Stomach (tissue), 8 donors: ENCODE measurements at regions not wholly inside any gene's neighbourhood (a gene's known extent, or its start where the extent isn't known, plus 50 kb on each side); places are given as distances from the start of the nearest gene placed in this dataset.

Experiments
- DNase-seq, 2 donors: peaks; one replicate each; pipeline versions ENCODE4 v3.0.0 to v3.0.0-alpha.2; 2013 to 2019
- H3K27ac ChIP-seq, 5 donors: fragments of 200-600 bp in 4 of 5; sonication (generic) in 4 of 5; one replicate each; pipeline ENCODE4 v1.5.1; 2013 to 2019; ENCODE audit warnings: mild to moderate bottlenecking in 1 of 5, moderate library complexity in 1 of 5
- H3K27me3 ChIP-seq, 3 donors: fragments of 200-600 bp; sonication (generic); one replicate each; pipeline ENCODE4 v1.5.1; 2017 to 2019; ENCODE audit warnings: mixed run types in 1 of 3
- H3K36me3 ChIP-seq, 4 donors: fragments of 200-600 bp; sonication (generic); 1 replicate in 3 of 4; 2 replicates in 1 of 4; pipeline ENCODE4 v1.5.1; 2016 to 2019
- H3K4me1 ChIP-seq, 4 donors: fragments of 200-600 bp; sonication (generic); one replicate each; pipeline ENCODE4 v1.5.1; 2016 to 2019
- H3K4me3 ChIP-seq, 4 donors: fragments of 200-600 bp; sonication (generic) in 3 of 4; one replicate each; pipeline ENCODE4 v1.5.1; 2016 to 2019; ENCODE audit warnings: mild to moderate bottlenecking in 1 of 4
- H3K9me3 ChIP-seq, 4 donors: fragments of 200-600 bp; sonication (generic); one replicate each; pipeline ENCODE4 v1.5.1; 2016 to 2019
- CTCF ChIP-seq, 7 experiments: fragments of 450-650 bp in 4 of 7; fragments of 200-600 bp in 3 of 7; sonication (generic) in 3 of 7; IDR thresholded peaks; one replicate each; pipeline ENCODE4 v1.5.1; 2016 to 2019; ENCODE audit warnings: antibody characterized with exemption in 7 of 7, control low read depth in 2 of 7, mild to moderate bottlenecking in 1 of 7
- EP300 ChIP-seq: sonication (generic); formaldehyde crosslinking; IDR thresholded peaks from one replicate; pipeline ENCODE4 v1.6.1; 2017; ENCODE audit warnings: antibody characterized with exemption
- POLR2A ChIP-seq, 4 donors: fragments of 450-650 bp; IDR thresholded peaks; one replicate each; pipeline ENCODE4 v1.6.1; 2016; ENCODE audit warnings: antibody characterized with exemption in 4 of 4, control low read depth in 2 of 4, mild to moderate bottlenecking in 1 of 4, moderate library complexity in 1 of 4
- POLR2AphosphoS5 ChIP-seq, 3 donors: sonication (generic); formaldehyde crosslinking; IDR thresholded peaks; one replicate each; pipeline ENCODE4 v1.6.1; 2016; ENCODE audit warnings: antibody characterized with exemption in 3 of 3
- WGBS, 5 donors: extraction: QIAGEN DNeasy Blood & Tissue Kit in 3 of 5; methylation state at CpG; one replicate each; pipeline versions ENCODE4 v1.1.5 to v1.1.7; 2013 to 2018; 5-methylcytosine and 5-hydroxymethylcytosine counted together
- intact Hi-C: fragments of 100-400 bp; cut with DNase I; formaldehyde crosslinking; loops from one replicate; pipeline ENCODE4 v1.15.1; 2023; ENCODE audit warnings: low total_unique reads
- donor health status: healthy with polysubstance abuse.
- donor health status: Bipolar disorder and iron deficiency.
- donor health status: healthy.

DNA sequence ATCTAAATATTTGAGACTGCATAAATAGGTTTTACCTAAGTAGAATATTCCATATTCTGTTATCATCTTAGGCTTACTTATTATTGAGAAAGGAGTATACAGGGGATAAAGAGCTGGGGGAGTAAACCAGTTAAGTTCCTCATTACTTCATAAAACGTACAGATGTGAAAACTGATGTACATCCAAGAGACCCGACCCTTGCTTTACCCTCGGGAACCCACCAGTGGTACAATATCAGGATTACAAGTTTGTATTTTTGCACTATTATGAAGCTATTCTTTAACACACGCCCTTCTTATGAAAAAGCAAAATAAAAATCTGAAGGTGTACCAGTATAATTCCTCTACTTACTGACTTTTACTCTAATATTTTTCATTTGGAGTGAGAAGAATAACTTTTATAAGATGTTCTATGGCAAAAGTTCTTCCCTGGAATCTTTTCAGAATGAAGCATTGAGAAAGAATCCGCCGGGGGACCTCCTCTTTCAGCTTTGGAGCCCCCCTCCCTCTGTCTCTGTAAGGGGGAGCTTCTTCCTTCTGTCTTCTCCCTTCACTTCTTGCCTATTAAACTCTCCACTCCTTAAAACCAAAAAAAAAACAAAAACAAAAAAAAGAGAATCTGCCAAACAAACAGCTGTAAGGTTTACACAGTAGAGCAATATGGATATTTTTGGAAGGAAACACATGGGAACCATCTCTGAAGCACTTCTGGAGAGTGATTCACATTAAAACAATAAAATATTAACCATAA lies 550.0 kb downstream of the TNS3 start:
- Histone ChIP-seq H3K27ac (peak overlapping the region in 2 of 5 donors; percentile 35 to 38), H3K36me3 (no peaks in the 10 kb centered on the region), H3K4me3 (no peak overlapping the region), H3K9me3 (no peaks in the 10 kb centered on the region), H3K4me1 (no peaks in the 10 kb centered on the region), H3K27me3 (no peaks in the 10 kb centered on the region)
- 63 to 73% (median 69%) methylated on average over 6 of the region's 6 CpGs for WGBS, 5 donors
- TF ChIP-seq EP300 = no peak
- TF ChIP-seq POLR2A (IDR thresholded peaks at IDR 0.05) = no peak
- TF ChIP-seq CTCF (IDR thresholded peaks at IDR 0.05) = no peak
- TF ChIP-seq POLR2AphosphoS5 (IDR thresholded peaks at IDR 0.05) = no peak
- DNase-seq = peak in 1 of 2 donors; percentile 66
- intact Hi-C loops = no loop called here

GRCh38 chr7:47028284-47028683 lies 553.6 kb downstream of the TNS3 start:
- H3K4me3 ChIP-seq = no peak overlapping the region
- no peaks in the 10 kb centered on the region for H3K9me3 ChIP-seq
- no peaks in the 10 kb centered on the region for H3K36me3 ChIP-seq
- no peaks in the 10 kb centered on the region for H3K27me3 ChIP-seq
- no peaks in the 10 kb centered on the region for H3K4me1 ChIP-seq
- intact Hi-C loops = no loop called here
- TF ChIP-seq EP300 = no peak
- no peak for TF ChIP-seq POLR2AphosphoS5 (IDR thresholded peaks at IDR 0.05)
- no peak for TF ChIP-seq POLR2A (IDR thresholded peaks at IDR 0.05)
- no peak for TF ChIP-seq CTCF (IDR thresholded peaks at IDR 0.05)
- DNase-seq = no peak
- no peak overlapping the region for H3K27ac ChIP-seq
- WGBS, 5 donors = 77 to 87% (median 84%) methylated on average over 3 of the region's 3 CpGs

DNA sequence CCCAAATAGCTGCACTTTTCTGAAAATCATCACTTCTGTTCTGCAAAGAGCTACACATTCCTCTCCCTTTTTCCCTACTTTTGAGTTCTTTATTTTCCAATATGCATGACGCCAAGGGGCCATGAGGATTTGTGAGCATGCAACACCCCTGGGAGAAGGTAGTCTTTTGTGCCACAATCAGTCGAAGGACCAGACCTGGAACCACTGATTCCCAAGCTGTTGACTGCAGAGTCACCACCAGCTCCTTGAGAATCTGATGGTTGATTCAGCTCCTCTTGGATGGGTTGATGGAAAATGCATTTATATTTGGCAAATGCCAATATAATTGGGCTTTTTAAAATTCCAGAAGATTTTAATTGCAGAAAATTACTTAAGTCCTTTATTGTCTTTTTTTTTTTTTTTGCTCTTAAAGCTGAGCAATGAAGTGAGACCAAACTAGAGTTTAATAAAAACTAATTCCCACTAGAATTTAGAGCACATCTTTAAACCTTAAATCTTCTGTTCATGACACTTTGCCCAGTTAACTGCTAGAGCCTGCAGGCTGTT lies 554.1 kb downstream of the TNS3 start:
- intact Hi-C loops = no loop called here

GRCh38 chr7:47026780-47027361 lies 555.0 kb downstream of the TNS3 start:
- 52 to 67% (median 55%) methylated on average over 5 of the region's 5 CpGs for WGBS, 5 donors
- no peak overlapping the region for H3K27ac ChIP-seq
- H3K9me3 ChIP-seq = no peaks in the 10 kb centered on the region
- H3K4me3 ChIP-seq = no peak overlapping the region
- DNase-seq = no peak
- H3K4me1 ChIP-seq = no peaks in the 10 kb centered on the region
- no peaks in the 10 kb centered on the region for H3K36me3 ChIP-seq
- H3K27me3 ChIP-seq = no peaks in the 10 kb centered on the region
- intact Hi-C loops = no loop called here
- no peak for TF ChIP-seq POLR2AphosphoS5 (IDR thresholded peaks at IDR 0.05)
- TF ChIP-seq POLR2A (IDR thresholded peaks at IDR 0.05) = no peak
- no peak for TF ChIP-seq CTCF (IDR thresholded peaks at IDR 0.05)
- TF ChIP-seq EP300 = no peak

More for the DNA sequence above, 554.1 kb downstream of the TNS3 start:
- Histone ChIP-seq H3K4me3 (no peak overlapping the region), H3K27me3 (no peaks in the 10 kb centered on the region), H3K9me3 (no peaks in the 10 kb centered on the region), H3K4me1 (no peaks in the 10 kb centered on the region), H3K27ac (no peak overlapping the region), H3K36me3 (no peaks in the 10 kb centered on the region)
- DNase-seq = no peak
- TF ChIP-seq POLR2A (IDR thresholded peaks at IDR 0.05) (no peak), CTCF (IDR thresholded peaks at IDR 0.05) (no peak), EP300 (no peak)
- WGBS, 5 donors = 84 to 93% (median 91%) methylated on average over 2 of the region's 2 CpGs
